Activated CD4-positive, CD25-positive, alpha-beta regulatory T cell treated with anti-CD3 and anti-CD28 coated beads, Interleukin-2, amount 50 U/mL, for 16 hours (primary cell): ENCODE measurements at regions not wholly inside any gene's neighbourhood (a gene's known extent, or its start where the extent isn't known, plus 50 kb on each side); places are given as distances from the start of the nearest gene placed in this dataset.
"Not testable (repeated sequence)": the region's sequence is repeated elsewhere in the genome, so short reads cannot be mapped to it uniquely, and the experiment has no call there.

Source experiments
- DNase-seq: peaks from one replicate; pipeline ENCODE4 v3.0.0-alpha.2; 2020; ENCODE audit warnings: low read depth, low spot score

GRCh38 chr20:56766528-56766927, 137.4 kb downstream of the TFAP2C start:
- DNase-seq = no peak

- no peak for DNase-seq
Measured at GRCh38 chr20:56769921-56770600, 141.0 kb downstream of the TFAP2C start.

DNA sequence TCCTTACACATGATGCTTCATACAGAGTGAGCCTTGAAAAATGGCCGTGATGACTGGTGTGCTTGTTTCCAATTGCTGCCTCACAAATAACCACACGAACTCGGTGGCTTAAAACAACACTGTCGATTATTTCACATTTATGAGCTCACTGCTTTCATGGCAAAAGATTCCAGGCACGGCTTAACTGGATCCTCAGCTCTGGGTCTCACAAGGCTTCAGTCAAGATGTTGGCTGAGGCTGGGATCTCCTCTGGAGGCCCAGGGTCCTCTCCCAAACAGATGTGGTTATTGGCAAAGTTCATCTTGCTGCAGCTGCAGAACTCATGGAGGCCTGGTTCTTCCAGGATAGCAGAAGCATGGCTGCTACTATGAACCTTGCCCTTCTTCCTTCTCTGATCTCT, 144.6 kb downstream of the TFAP2C start:
- DNase-seq = no peak

- DNase-seq = no peak
Measured at GRCh38 chr20:56774873-56775272, 145.8 kb downstream of the TFAP2C start.

- no peak for DNase-seq
Measured at GRCh38 chr20:56776345-56776744, 147.2 kb downstream of the TFAP2C start.

- no peak for DNase-seq
Measured at GRCh38 chr20:56778765-56779195, 149.7 kb downstream of the TFAP2C start.

GRCh38 chr20:56779452-56780143, 150.5 kb downstream of the TFAP2C start:
- DNase-seq = no peak

DNA sequence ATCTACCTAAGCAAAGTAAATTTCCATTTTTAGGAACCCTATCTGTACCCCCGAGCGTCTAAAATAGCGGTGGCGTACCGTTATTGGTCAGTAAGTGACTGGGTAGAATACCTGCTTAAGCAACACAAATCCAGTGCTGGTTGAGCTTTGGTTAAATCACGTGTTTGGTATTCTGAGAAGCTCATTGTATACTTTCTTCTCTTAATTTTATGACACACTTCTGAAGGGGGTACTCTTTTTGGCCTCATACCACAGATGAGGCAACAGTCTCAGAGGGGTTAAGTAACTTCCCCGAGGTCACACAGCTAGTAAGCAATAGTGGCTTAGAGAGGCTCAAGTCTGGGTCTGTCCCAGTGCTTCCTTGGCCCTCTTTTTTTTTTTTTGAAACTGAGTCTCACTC, 151.2 kb downstream of the TFAP2C start:
- no peak for DNase-seq

- DNase-seq = no peak
Measured at GRCh38 chr20:56781108-56781739, 152.1 kb downstream of the TFAP2C start.

DNA sequence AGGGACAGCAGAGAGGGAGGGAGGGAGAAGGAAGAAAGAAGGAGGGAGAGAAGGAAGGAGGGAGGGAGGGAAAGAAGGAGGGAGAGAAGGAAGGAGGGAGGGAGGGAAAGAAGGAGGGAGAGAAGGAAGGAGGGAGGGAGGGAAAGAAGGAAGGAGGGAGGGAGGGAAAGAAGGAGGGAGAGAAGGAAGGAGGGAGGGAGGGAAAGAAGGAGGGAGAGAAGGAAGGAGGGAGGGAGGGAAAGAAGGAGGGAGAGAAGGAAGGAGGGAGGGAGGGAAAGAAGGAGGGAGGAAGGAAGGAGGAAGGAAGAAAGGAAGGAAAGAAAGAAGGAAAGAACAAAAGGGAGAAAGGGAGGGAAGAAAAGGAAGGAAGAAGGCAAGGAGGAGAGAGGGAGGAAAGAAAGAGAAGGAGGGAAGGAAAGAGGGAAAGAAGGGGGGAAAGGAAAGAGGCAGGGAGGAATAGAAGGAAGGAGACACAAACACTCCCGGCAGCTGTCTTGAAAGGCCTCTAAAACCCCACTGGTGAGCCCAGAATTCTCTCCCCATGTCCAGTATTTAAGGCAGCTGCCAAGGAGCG, 153.0 kb downstream of the TFAP2C start:
- not testable (repeated sequence) for DNase-seq

DNA sequence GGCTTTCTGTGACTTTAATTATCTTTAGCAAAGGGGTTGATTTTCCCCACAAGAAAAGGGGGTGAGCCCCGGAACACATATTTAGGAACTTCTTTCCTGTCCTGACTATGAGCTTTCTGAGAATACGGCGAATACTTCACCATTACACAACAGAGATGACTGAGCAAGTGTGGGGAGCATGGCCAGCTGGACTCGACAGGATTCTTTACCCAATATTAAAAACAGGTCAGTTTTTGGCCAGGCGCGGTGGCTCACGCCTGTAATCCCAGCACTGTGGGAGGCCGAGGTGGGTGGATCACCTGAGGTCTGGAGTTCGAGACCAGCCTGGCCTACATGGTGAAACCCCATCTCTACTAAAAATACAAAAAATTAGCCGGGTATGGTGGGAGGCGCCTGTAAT, 153.7 kb downstream of the TFAP2C start:
- DNase-seq = not testable (repeated sequence)

- no peak for DNase-seq
Measured at GRCh38 chr20:56783826-56784225, 154.7 kb downstream of the TFAP2C start.

GRCh38 chr20:56786503-56786902, 157.4 kb downstream of the TFAP2C start:
- no peak for DNase-seq

DNA sequence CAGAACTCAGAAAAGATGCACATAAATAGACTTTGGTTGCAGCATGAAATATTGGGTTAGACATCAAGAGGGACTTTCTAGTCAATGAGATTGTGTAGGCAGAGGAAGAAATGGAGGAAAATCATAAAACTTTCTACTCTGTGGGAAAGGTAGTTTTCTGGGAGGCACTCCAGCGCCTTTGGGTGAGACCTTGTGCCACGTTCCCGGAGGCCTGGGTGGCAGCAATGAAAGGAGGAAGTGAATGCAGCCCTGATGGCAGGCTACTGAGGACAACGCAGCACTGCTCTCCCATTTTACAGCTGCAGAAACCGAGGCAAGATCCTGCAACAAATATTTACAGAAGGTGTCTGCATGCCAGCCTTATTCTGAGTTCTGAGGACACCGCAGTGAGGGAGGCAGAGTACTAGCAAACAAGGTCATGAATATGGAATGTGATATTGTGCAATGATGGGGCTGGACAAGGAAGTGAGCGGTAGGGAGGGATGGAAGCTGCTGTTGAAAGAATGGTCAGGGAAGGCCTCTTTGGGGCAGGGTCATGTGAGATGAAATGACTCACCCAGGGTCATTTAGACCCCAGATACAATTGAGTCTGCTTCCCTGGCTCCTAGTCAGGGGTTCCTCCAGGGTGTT, 159.1 kb downstream of the TFAP2C start:
- no peak for DNase-seq

DNA sequence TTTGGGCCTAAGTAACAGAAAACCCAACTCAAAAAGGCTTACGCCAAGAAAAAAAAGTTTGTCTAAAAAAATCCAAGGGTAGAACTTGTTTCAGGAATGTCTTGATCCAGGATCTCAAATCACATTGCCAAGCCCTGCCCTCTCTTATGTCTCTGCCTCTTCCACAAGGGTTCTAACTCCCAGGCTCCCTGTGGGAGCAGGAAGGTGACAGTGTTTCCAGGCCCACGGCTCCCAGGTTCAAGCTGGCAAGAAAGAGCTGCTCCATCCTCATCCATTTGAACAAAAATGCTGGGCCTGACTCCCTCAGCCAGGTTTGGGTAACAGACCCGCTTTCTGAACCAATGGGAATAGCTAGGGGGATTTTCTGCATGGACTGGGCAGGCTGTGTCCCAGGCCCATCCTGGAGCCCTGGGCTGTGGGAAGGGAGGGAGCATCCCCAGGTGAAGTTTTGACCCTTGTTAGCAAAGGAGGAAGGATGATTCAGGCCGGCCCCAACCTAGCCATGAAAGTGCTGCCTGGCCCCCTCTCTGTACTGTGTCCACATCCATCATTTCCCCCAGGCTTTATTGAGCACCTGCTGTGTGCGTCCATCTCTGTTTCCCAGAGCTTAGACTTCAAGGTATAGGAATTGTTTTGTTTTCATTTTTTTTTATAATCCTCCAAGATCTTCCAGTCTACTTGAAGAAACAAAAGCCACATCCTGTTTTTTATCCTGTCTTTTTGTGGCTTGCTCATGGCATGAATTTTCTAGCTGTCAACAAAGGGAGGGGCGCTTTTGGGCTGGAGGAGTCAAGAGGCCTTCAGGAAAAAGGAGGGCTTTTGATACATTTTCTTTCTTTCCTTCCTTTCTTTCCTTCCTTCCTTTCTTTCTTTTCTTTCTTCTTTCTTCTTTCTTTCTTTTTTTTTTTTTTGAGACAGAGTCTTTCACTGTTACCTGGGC, 159.8 kb downstream of the TFAP2C start:
- no peak for DNase-seq

GRCh38 chr20:56793916-56794315, 164.8 kb downstream of the TFAP2C start:
- no peak for DNase-seq

- DNase-seq = no peak
Measured at GRCh38 chr20:56795492-56795891, 166.4 kb downstream of the TFAP2C start.

DNA sequence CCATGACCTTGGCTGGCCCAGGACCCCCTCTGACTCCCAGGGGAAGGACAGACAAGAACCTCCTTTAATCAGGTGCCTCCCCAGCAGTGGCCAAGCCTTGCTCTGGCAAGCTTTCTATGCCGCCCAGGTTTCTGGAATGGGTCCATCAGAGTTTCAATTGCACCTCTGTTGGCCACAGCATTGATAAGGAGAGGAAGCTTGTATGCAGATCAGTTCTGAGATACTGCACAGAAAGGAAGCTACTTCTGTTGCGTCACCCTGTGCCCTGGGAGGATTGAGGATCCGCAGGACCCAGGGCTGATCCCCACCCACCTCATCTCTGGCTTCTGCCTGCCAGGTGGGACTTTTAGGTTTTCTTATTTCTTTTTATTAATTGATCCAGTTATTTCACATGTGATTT, 167.2 kb downstream of the TFAP2C start:
- DNase-seq = no peak

DNA sequence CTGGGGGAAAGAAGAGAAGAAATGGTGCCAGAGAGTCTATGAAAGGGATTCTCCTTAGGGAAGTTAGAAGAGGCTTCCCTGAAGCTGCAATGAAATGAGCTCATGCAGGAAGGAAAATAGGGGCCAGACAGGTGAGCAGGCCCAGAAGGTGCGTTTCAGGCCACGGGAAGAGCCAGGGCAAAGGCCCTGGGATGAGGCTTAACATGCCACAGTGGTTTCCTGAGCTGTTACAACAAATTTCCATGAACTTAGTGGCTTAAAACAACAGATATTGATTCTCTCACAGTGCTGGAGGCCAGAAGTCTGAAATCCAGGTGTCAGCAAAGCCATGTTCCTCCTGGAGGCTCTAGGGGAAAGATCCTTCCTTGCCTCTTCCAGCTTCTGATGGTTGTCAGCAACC, 167.9 kb downstream of the TFAP2C start:
- DNase-seq = no peak

- DNase-seq = no peak
Measured at GRCh38 chr20:56798634-56799033, 169.5 kb downstream of the TFAP2C start.

DNA sequence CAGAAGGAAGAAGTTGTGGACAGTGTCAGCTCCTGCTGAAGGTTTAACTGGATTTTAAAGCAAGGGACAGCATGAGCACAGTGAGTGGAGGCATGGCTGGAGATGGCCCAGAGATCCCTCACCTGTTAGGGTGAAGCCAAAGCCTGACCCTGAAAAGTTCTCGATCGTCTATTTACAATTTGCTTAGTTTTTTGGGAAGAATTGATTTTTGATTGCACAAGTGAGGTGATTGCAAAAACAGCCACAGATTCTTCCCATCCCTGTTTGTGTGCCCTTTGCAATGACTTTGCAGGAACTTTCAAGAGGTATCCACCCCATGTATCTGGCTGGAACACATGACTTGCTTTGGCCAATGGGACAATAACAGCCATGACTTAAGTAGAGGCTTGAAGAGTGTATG, 170.1 kb downstream of the TFAP2C start:
- no peak for DNase-seq
